DOHH2 (cell line): ENCODE measurements at regions not wholly inside any gene's neighbourhood (a gene's known extent, or its start where the extent isn't known, plus 50 kb on each side); places are given as distances from the start of the nearest gene placed in this dataset.

Experiments
- CTCF ChIP-seq: fragments of 200-600 bp; sonication (generic); IDR thresholded peaks from one replicate; pipeline ENCODE4 v1.5.1; 2014; ENCODE audit warnings: antibody characterized with exemption, mild to moderate bottlenecking, low read depth, low read length; ENCODE audit not compliant: poor library complexity, severe bottlenecking
- EZH2phosphoT487 ChIP-seq: fragments of 200-600 bp; sonication (generic); IDR thresholded peaks from 2 replicates; pipeline ENCODE4 v1.6.1; 2017; ENCODE audit warnings: borderline replicate concordance, mild to moderate bottlenecking, antibody characterized with exemption, low read length, moderate library complexity, mixed read lengths

- TF ChIP-seq CTCF = no peak
- TF ChIP-seq EZH2phosphoT487 = no peak
Observed at GRCh38 chr7:35556515-35557471, 138.1 kb downstream of the HERPUD2 start.
